H1 (cell line): ENCODE measurements at regions not wholly inside any gene's neighbourhood (a gene's known extent, or its start where the extent isn't known, plus 50 kb on each side); places are given as distances from the start of the nearest gene placed in this dataset.

Experiments used
- CHD1 ChIP-seq: IDR thresholded peaks from 2 replicates; pipeline ENCODE4 v1.6.1; 2012; ENCODE audit warnings: low read depth, low read length, improper control_type of control experiment
- CTCF ChIP-seq, 3 experiments: IDR thresholded peaks; 1 replicate in 2 of 3; 2 replicates in 1 of 3; pipeline versions ENCODE4 v1.5.1 to v1.6.1; 2011; ENCODE audit warnings: low read length in 3 of 3, mild to moderate bottlenecking in 3 of 3, inconsistent platforms in 2 of 3, low read depth in 1 of 3, moderate library complexity in 1 of 3; ENCODE audit not compliant: insufficient read depth in 1 of 3; ENCODE audit errors: control extremely low read depth in 1 of 3
- MAX ChIP-seq: IDR thresholded peaks from 2 replicates; pipeline ENCODE4 v1.6.1; 2012; ENCODE audit warnings: inconsistent platforms
- POLR2AphosphoS5 ChIP-seq: IDR thresholded peaks from 2 replicates; pipeline ENCODE4 v1.6.1; 2011; ENCODE audit warnings: low read depth, low read length

- TF ChIP-seq POLR2AphosphoS5 (no peak), CTCF (IDR thresholded peaks at IDR 0.05; ENCODE audit: control extremely low read depth in 1 of 3, insufficient read depth in 1 of 3, low read depth in 1 of 3, low read length in 3 of 3) (no peak), MAX (no peak), CHD1 (no peak)
Observed at GRCh38 chr13:89204435-89204834, 1533.3 kb downstream of the SLITRK5 start.
